ENCODE measurements at regions not wholly inside any gene's neighbourhood (a gene's known extent, or its start where the extent isn't known, plus 50 kb on each side); places are given as distances from the start of the nearest gene placed in this dataset.

GRCh38 chr5:36355516-36355915 lies 53.8 kb upstream of the RANBP3L start:
- no peak for DNase-seq

- no peak for DNase-seq
Observed at GRCh38 chr5:36356915-36357314, 55.2 kb upstream of the RANBP3L start.

GRCh38 chr5:36357391-36357975 lies 55.8 kb upstream of the RANBP3L start:
- no peak for DNase-seq

GRCh38 chr5:36359267-36359666 lies 57.6 kb upstream of the RANBP3L start:
- no peak for DNase-seq

- no peak for DNase-seq
Observed at GRCh38 chr5:36360307-36360706, 58.6 kb upstream of the RANBP3L start.

- DNase-seq: no peak
Observed at GRCh38 chr5:36363101-36363500, 61.4 kb upstream of the RANBP3L start.

- no peak for DNase-seq
Observed at GRCh38 chr5:36363744-36364143, 62.0 kb upstream of the RANBP3L start.

GRCh38 chr5:36364473-36364872 lies 62.8 kb upstream of the RANBP3L start:
- DNase-seq: no peak

- no peak for DNase-seq
Observed at GRCh38 chr5:36365896-36366295, 64.2 kb upstream of the RANBP3L start.

DNA sequence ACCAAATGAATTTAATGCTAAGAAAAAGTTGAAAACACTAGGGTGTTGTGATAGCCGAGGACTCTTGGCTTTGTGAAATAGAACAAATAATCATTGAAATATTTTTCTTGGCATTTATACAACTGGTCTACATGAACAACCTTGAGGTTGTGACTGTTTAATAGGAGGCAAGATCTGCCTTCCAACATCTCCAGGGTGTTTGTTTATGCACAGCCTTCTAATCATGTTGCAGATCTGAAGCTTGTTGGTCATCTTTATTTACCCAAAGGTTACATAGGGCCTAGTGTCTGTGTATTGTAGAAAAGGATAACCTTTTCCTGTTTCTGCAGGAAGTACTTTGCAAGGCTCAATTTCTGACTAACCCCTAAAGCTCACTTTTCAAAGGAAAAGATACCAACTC lies 65.2 kb upstream of the RANBP3L start:
- DNase-seq: no peak

GRCh38 chr5:36367524-36367923 lies 65.8 kb upstream of the RANBP3L start:
- DNase-seq: no peak

GRCh38 chr5:36369219-36369690 lies 67.6 kb upstream of the RANBP3L start:
- no peak for DNase-seq

GRCh38 chr5:36370073-36370472 lies 68.4 kb upstream of the RANBP3L start:
- DNase-seq: no peak

DNA sequence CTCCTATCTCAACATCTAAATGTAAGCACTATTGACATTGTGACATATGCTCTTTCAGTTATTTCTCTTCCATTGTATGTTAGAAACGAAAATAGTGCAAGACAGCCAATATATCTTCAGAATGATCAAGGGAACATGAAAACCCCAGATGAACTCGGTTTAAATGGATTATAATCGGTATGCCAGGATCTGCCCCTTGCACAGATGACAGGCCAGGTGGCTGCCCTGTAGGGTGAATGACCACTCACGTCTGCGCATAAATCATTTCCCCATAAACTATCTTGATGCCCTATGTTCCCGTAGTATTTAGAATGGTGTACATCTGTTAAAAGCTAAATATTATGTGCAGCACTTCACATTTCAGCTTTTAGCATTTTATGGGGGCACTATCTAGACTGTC lies 69.7 kb upstream of the RANBP3L start:
- DNase-seq: no peak

- no peak for DNase-seq
Observed at GRCh38 chr5:36373527-36374086, 71.9 kb upstream of the RANBP3L start.

DNA sequence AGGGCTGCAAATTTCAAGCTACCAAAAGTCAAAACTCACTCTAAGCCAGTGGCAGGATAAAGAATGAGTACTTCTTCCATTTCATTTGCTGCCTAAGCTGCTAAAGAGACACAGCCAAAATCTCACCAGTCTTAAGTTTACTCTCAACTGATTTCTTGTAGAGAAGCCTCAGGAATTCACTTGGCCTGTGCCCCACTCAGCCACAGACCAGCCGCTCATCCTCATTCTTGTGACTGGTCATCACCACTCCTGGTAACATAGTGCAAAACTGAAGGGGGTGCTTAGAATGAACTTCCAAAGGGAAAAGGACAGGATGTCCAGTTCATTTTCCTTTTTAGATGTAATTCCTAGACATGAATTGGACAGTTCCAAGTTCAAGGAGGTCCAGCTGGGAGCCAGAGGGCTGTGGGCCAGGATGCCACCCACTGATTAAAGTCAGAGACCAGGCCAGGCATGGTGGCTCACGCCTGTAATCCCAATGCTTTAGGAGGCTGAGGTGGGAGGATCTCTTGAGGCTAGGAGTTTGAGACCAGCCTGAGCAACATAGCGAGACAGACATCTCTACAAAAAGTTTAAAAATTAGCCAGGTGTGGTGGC lies 72.7 kb upstream of the RANBP3L start:
- no peak for DNase-seq

- no peak for DNase-seq
Observed at GRCh38 chr5:36377192-36377591, 75.5 kb upstream of the RANBP3L start.

DNA sequence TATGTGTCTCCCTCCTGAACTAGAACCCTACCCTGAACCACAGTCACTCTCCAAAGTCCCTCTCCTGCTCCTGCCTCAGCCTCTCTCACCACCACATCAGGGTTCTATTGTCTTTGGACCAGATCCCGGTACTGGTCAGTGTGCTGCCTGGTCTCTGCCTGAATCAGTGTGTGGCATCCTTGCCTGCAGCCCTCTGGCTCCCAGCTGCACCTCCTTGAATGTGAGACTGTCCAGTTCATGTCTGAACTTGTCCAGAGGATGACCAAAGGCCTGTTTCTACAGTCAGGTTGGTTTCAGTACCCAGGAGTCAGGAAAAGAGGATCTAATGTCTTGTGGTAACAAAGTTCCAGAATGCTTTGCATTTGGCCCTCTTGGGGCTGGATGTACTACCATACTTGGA lies 76.8 kb upstream of the RANBP3L start:
- no peak for DNase-seq

- no peak for DNase-seq
Observed at GRCh38 chr5:36382890-36383289, 81.2 kb upstream of the RANBP3L start.

DNA sequence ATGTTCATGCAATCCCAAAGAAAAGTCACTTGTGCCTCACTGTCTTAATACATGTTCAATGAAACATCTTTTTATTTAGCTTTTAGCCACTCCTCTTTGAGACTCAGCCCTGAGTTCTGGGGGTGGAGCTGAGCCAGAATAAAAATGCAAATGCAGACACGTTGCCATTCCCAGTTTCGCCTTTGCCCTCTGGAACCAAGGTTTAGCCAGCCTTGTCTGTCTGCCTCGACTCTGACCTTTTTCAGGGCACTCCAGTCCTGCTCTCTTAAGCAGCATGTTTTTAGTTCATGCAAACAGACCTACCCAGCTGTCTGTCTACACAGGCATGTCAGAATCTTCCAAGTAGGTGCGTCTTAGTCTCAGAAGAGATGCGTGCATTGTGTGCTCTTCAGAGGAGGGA lies 82.2 kb upstream of the RANBP3L start:
- no peak for DNase-seq

GRCh38 chr5:36384845-36385244 lies 83.1 kb upstream of the RANBP3L start:
- no peak for DNase-seq

GRCh38 chr5:36385495-36385894 lies 83.8 kb upstream of the RANBP3L start:
- DNase-seq: no peak

DNA sequence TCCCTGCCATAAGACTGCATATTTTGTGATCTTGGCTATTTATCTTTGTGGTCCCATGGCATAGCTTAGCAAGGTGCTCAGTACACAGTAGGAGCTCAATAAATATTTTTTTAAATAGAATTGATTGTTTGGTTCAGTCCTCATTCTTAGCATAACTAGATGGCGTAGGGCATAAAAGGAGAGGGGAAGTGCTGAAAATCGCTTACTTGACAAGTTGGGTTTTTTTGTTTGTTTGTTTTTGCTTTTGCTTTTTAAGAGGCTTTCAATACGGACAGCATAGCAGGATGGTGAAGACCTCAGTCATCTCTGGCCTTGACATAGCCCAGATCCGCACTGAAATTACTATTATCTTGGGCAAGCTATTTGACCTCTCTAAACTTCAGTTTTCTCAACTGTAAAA lies 86.6 kb upstream of the RANBP3L start:
- no peak for DNase-seq

GRCh38 chr5:36389245-36389644 lies 87.5 kb upstream of the RANBP3L start:
- DNase-seq: no peak

GRCh38 chr5:36390640-36391039 lies 88.9 kb upstream of the RANBP3L start:
- DNase-seq: no peak

Measured in activated CD4-positive, alpha-beta T cell treated with anti-CD3 and anti-CD28 coated beads for 4 hours (primary cell).